ENCODE measurements at regions not wholly inside any gene's neighbourhood (a gene's known extent, or its start where the extent isn't known, plus 50 kb on each side); places are given as distances from the start of the nearest gene placed in this dataset.

- Histone ChIP-seq H3K4me3 (ENCODE audit: insufficient read depth, low read depth, low read length) (no peak overlapping the region), H3K27ac (ENCODE audit: insufficient read depth, low read depth, low read length, poor library complexity, severe bottlenecking) (no peak overlapping the region), H3K4me1 (ENCODE audit: control insufficient read depth, insufficient read depth, low read length) (no peaks in the 10 kb centered on the region), H3K36me3 (ENCODE audit: control insufficient read depth, insufficient read depth, low read length) (no peaks in the 10 kb centered on the region), H3K27me3 (ENCODE audit: control insufficient read depth, insufficient read depth, low read length, poor library complexity, severe bottlenecking) (no peaks in the 10 kb centered on the region), H3K9me3 (ENCODE audit: control insufficient read depth, low read length) (no peaks in the 10 kb centered on the region)
- WGBS, 2 experiments: 79 to 83% methylated on average over 5 of the region's 5 CpGs
Measured at GRCh38 chr17:62884781-62885180, 76.7 kb upstream of the MARCHF10 start.

GRCh38 chr17:62882878-62883277, 74.8 kb upstream of the MARCHF10 start:
- no peaks in the 10 kb centered on the region for H3K9me3 ChIP-seq (ENCODE audit: control insufficient read depth, low read length)
- H3K4me1 ChIP-seq (ENCODE audit: control insufficient read depth, insufficient read depth, low read length): no peaks in the 10 kb centered on the region
- H3K27ac ChIP-seq (ENCODE audit: insufficient read depth, low read depth, low read length, poor library complexity, severe bottlenecking): no peak overlapping the region
- WGBS, 2 experiments: 90% methylated on average over 4 of the region's 4 CpGs
- no peaks in the 10 kb centered on the region for H3K27me3 ChIP-seq (ENCODE audit: control insufficient read depth, insufficient read depth, low read length, poor library complexity, severe bottlenecking)
- H3K4me3 ChIP-seq (ENCODE audit: insufficient read depth, low read depth, low read length): no peak overlapping the region
- H3K36me3 ChIP-seq (ENCODE audit: control insufficient read depth, insufficient read depth, low read length): no peaks in the 10 kb centered on the region

- no peaks in the 10 kb centered on the region for H3K4me1 ChIP-seq (ENCODE audit: control insufficient read depth, insufficient read depth, low read length)
- no peaks in the 10 kb centered on the region for H3K27me3 ChIP-seq (ENCODE audit: control insufficient read depth, insufficient read depth, low read length, poor library complexity, severe bottlenecking)
- no peaks in the 10 kb centered on the region for H3K36me3 ChIP-seq (ENCODE audit: control insufficient read depth, insufficient read depth, low read length)
- H3K9me3 ChIP-seq (ENCODE audit: control insufficient read depth, low read length): no peaks in the 10 kb centered on the region
- 91 to 92% methylated on average over 7 of the region's 7 CpGs for WGBS, 2 experiments
- no peak overlapping the region for H3K27ac ChIP-seq (ENCODE audit: insufficient read depth, low read depth, low read length, poor library complexity, severe bottlenecking)
- H3K4me3 ChIP-seq (ENCODE audit: insufficient read depth, low read depth, low read length): no peak overlapping the region
Measured at GRCh38 chr17:62882284-62882683, 74.2 kb upstream of the MARCHF10 start.

GRCh38 chr17:62880120-62880519, 72.0 kb upstream of the MARCHF10 start:
- Histone ChIP-seq H3K27ac (ENCODE audit: insufficient read depth, low read depth, low read length, poor library complexity, severe bottlenecking) (no peak overlapping the region), H3K4me1 (ENCODE audit: control insufficient read depth, insufficient read depth, low read length) (no peaks in the 10 kb centered on the region), H3K27me3 (ENCODE audit: control insufficient read depth, insufficient read depth, low read length, poor library complexity, severe bottlenecking) (no peaks in the 10 kb centered on the region), H3K9me3 (ENCODE audit: control insufficient read depth, low read length) (no peaks in the 10 kb centered on the region), H3K4me3 (ENCODE audit: insufficient read depth, low read depth, low read length) (no peak overlapping the region), H3K36me3 (ENCODE audit: control insufficient read depth, insufficient read depth, low read length) (no peaks in the 10 kb centered on the region)

- Histone ChIP-seq H3K4me1 (ENCODE audit: control insufficient read depth, insufficient read depth, low read length) (no peaks in the 10 kb centered on the region), H3K9me3 (ENCODE audit: control insufficient read depth, low read length) (no peaks in the 10 kb centered on the region), H3K27me3 (ENCODE audit: control insufficient read depth, insufficient read depth, low read length, poor library complexity, severe bottlenecking) (no peaks in the 10 kb centered on the region), H3K27ac (ENCODE audit: insufficient read depth, low read depth, low read length, poor library complexity, severe bottlenecking) (no peak overlapping the region), H3K36me3 (ENCODE audit: control insufficient read depth, insufficient read depth, low read length) (no peaks in the 10 kb centered on the region), H3K4me3 (ENCODE audit: insufficient read depth, low read depth, low read length) (no peak overlapping the region)
- 94% methylated on average over 2 of the region's 2 CpGs for WGBS, 2 experiments
Measured at GRCh38 chr17:62876673-62877405, 68.7 kb upstream of the MARCHF10 start.

GRCh38 chr17:62876063-62876462, 67.9 kb upstream of the MARCHF10 start:
- 91 to 96% methylated on average over 2 of the region's 2 CpGs for WGBS, 2 experiments
- H3K36me3 ChIP-seq (ENCODE audit: control insufficient read depth, insufficient read depth, low read length): no peaks in the 10 kb centered on the region
- no peak overlapping the region for H3K27ac ChIP-seq (ENCODE audit: insufficient read depth, low read depth, low read length, poor library complexity, severe bottlenecking)
- H3K27me3 ChIP-seq (ENCODE audit: control insufficient read depth, insufficient read depth, low read length, poor library complexity, severe bottlenecking): no peaks in the 10 kb centered on the region
- no peaks in the 10 kb centered on the region for H3K9me3 ChIP-seq (ENCODE audit: control insufficient read depth, low read length)
- no peak overlapping the region for H3K4me3 ChIP-seq (ENCODE audit: insufficient read depth, low read depth, low read length)
- H3K4me1 ChIP-seq (ENCODE audit: control insufficient read depth, insufficient read depth, low read length): peaks cover 6% of the 10 kb centered on the region

- H3K4me1 ChIP-seq (ENCODE audit: control insufficient read depth, insufficient read depth, low read length): peaks cover 13% of the 10 kb centered on the region
- WGBS, 2 experiments: 76 to 78% methylated on average over 4 of the region's 4 CpGs
- peak overlapping the region; percentile 17 for H3K27ac ChIP-seq (ENCODE audit: insufficient read depth, low read depth, low read length, poor library complexity, severe bottlenecking)
- H3K4me3 ChIP-seq (ENCODE audit: insufficient read depth, low read depth, low read length): no peak overlapping the region
- no peaks in the 10 kb centered on the region for H3K27me3 ChIP-seq (ENCODE audit: control insufficient read depth, insufficient read depth, low read length, poor library complexity, severe bottlenecking)
- no peaks in the 10 kb centered on the region for H3K9me3 ChIP-seq (ENCODE audit: control insufficient read depth, low read length)
- no peaks in the 10 kb centered on the region for H3K36me3 ChIP-seq (ENCODE audit: control insufficient read depth, insufficient read depth, low read length)
Measured at GRCh38 chr17:62875296-62875695, 67.2 kb upstream of the MARCHF10 start.

GRCh38 chr17:62871291-62871690, 63.2 kb upstream of the MARCHF10 start:
- H3K27me3 ChIP-seq (ENCODE audit: control insufficient read depth, insufficient read depth, low read length, poor library complexity, severe bottlenecking): no peaks in the 10 kb centered on the region
- no peaks in the 10 kb centered on the region for H3K9me3 ChIP-seq (ENCODE audit: control insufficient read depth, low read length)
- WGBS, 2 experiments: 91 to 95% methylated on average over 5 of the region's 5 CpGs
- H3K36me3 ChIP-seq (ENCODE audit: control insufficient read depth, insufficient read depth, low read length): no peaks in the 10 kb centered on the region
- H3K4me1 ChIP-seq (ENCODE audit: control insufficient read depth, insufficient read depth, low read length): peaks cover 33% of the 10 kb centered on the region
- H3K27ac ChIP-seq (ENCODE audit: insufficient read depth, low read depth, low read length, poor library complexity, severe bottlenecking): no peak overlapping the region
- no peak overlapping the region for H3K4me3 ChIP-seq (ENCODE audit: insufficient read depth, low read depth, low read length)

GRCh38 chr17:62870552-62870971, 62.4 kb upstream of the MARCHF10 start:
- peaks cover 33% of the 10 kb centered on the region for H3K4me1 ChIP-seq (ENCODE audit: control insufficient read depth, insufficient read depth, low read length)
- no peaks in the 10 kb centered on the region for H3K36me3 ChIP-seq (ENCODE audit: control insufficient read depth, insufficient read depth, low read length)
- no peaks in the 10 kb centered on the region for H3K27me3 ChIP-seq (ENCODE audit: control insufficient read depth, insufficient read depth, low read length, poor library complexity, severe bottlenecking)
- WGBS, 2 experiments: 42 to 48% methylated on average over 7 to 8 of the region's 8 CpGs
- H3K4me3 ChIP-seq (ENCODE audit: insufficient read depth, low read depth, low read length): peak overlapping the region; percentile 10
- H3K27ac ChIP-seq (ENCODE audit: insufficient read depth, low read depth, low read length, poor library complexity, severe bottlenecking): peak overlapping the region; percentile 92
- no peaks in the 10 kb centered on the region for H3K9me3 ChIP-seq (ENCODE audit: control insufficient read depth, low read length)

- Histone ChIP-seq H3K27ac (ENCODE audit: insufficient read depth, low read depth, low read length, poor library complexity, severe bottlenecking) (peak overlapping the region; percentile 92), H3K27me3 (ENCODE audit: control insufficient read depth, insufficient read depth, low read length, poor library complexity, severe bottlenecking) (no peaks in the 10 kb centered on the region), H3K4me1 (ENCODE audit: control insufficient read depth, insufficient read depth, low read length) (peaks cover 33% of the 10 kb centered on the region), H3K9me3 (ENCODE audit: control insufficient read depth, low read length) (no peaks in the 10 kb centered on the region), H3K4me3 (ENCODE audit: insufficient read depth, low read depth, low read length) (peak overlapping the region; percentile 10), H3K36me3 (ENCODE audit: control insufficient read depth, insufficient read depth, low read length) (no peaks in the 10 kb centered on the region)
- 38 to 59% methylated on average over 4 of the region's 5 CpGs for WGBS, 2 experiments
Measured at GRCh38 chr17:62870030-62870541, 62.0 kb upstream of the MARCHF10 start.

Measured in ectodermal cell (in vitro differentiated cells).